ENCODE measurements at regions not wholly inside any gene's neighbourhood (a gene's known extent, or its start where the extent isn't known, plus 50 kb on each side); places are given as distances from the start of the nearest gene placed in this dataset.

DNA sequence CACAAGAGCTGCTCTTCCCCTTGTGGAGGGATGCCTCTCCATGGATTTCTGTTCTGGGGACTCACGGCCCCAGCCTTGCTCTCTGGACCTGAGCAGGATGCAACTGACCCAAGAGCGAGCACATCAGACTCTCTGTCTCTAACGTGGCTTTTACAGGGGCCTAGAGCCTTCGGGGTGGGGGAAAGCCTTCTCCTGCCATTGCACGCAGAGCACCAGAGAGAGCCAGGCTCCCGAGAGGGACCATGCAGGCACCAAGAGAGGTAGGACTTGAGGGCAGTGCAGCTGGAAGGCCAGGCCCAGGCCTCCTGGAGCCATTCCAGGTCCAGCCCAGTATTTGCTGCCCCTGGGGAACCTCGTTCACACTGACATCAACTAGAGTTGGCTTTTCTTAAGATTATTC, 475.6 kb upstream of the MYT1L start:
- ATAC-seq (no peak), DNase-seq (no peak)
- Histone ChIP-seq H3K4me1 (ENCODE audit: low read depth) (no peaks in the 10 kb centered on the region), H3K36me3 (ENCODE audit: low read depth) (no peaks in the 10 kb centered on the region), H3K9me3 (peaks cover 20% of the 10 kb centered on the region), H3K4me3 (no peak overlapping the region)
- intact Hi-C loops (cut with DNase I, micrococcal nuclease), result no loop called here
- TF ChIP-seq CTCF (IDR thresholded peaks at IDR 0.05), result no peak

- no peaks in the 10 kb centered on the region for H3K36me3 ChIP-seq (ENCODE audit: low read depth)
- no peak for ATAC-seq
- TF ChIP-seq CTCF (IDR thresholded peaks at IDR 0.05), result no peak
Observed at GRCh38 chr2:2805263-2805662, 474.2 kb upstream of the MYT1L start.

GRCh38 chr2:2804528-2804927, 473.5 kb upstream of the MYT1L start:
- no peak overlapping the region for H3K4me3 ChIP-seq
- H3K4me1 ChIP-seq (ENCODE audit: low read depth), result no peaks in the 10 kb centered on the region
- no peaks in the 10 kb centered on the region for H3K36me3 ChIP-seq (ENCODE audit: low read depth)
- H3K9me3 ChIP-seq, result peaks cover 20% of the 10 kb centered on the region
- intact Hi-C loops (cut with DNase I, micrococcal nuclease), result no loop called here
- TF ChIP-seq CTCF (IDR thresholded peaks at IDR 0.05), result no peak
- ATAC-seq (no peak), DNase-seq (no peak)

More at GRCh38 chr2:2805263-2805662, 474.2 kb upstream of the MYT1L start:
- peaks cover 20% of the 10 kb centered on the region for H3K9me3 ChIP-seq
- no peaks in the 10 kb centered on the region for H3K4me1 ChIP-seq (ENCODE audit: low read depth)
- DNase-seq, result no peak
- intact Hi-C loops (cut with DNase I, micrococcal nuclease), result no loop called here
- no peak overlapping the region for H3K4me3 ChIP-seq

- H3K4me3 ChIP-seq, result no peak overlapping the region
- intact Hi-C loops (cut with DNase I, micrococcal nuclease), result no loop called here
- H3K36me3 ChIP-seq (ENCODE audit: low read depth), result no peaks in the 10 kb centered on the region
- ATAC-seq (no peak), DNase-seq (no peak)
- H3K4me1 ChIP-seq (ENCODE audit: low read depth), result no peaks in the 10 kb centered on the region
- no peak for TF ChIP-seq CTCF (IDR thresholded peaks at IDR 0.05)
- peaks cover 11% of the 10 kb centered on the region for H3K9me3 ChIP-seq
Observed at GRCh38 chr2:2801458-2801857, 470.4 kb upstream of the MYT1L start.

DNA sequence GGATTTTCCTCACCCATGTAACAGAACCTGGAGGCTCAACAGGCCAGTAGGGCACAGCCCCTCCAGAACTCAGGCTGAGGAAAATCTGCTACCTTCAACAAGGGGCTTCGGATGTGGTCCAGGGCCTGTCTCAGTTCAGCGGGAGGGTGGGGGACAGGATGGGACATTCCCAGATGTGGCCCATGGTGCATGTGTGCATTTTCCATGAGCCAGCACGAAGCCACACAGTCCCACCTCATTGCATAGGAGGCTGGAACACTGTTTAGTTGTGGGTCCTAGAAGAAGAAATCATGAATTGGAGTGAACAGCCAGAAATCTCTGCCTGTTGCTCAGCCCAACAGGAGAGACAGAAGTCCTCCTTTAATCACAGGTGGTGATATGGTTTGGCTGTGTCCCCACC, 469.6 kb upstream of the MYT1L start:
- no peak for DNase-seq
- Histone ChIP-seq H3K4me3 (no peak overlapping the region), H3K36me3 (ENCODE audit: low read depth) (no peaks in the 10 kb centered on the region), H3K4me1 (ENCODE audit: low read depth) (no peaks in the 10 kb centered on the region), H3K9me3 (peaks cover 10% of the 10 kb centered on the region)
- no peak for TF ChIP-seq CTCF (IDR thresholded peaks at IDR 0.05)
- no peak for ATAC-seq
- intact Hi-C loops (cut with DNase I, micrococcal nuclease), result no loop called here

DNA sequence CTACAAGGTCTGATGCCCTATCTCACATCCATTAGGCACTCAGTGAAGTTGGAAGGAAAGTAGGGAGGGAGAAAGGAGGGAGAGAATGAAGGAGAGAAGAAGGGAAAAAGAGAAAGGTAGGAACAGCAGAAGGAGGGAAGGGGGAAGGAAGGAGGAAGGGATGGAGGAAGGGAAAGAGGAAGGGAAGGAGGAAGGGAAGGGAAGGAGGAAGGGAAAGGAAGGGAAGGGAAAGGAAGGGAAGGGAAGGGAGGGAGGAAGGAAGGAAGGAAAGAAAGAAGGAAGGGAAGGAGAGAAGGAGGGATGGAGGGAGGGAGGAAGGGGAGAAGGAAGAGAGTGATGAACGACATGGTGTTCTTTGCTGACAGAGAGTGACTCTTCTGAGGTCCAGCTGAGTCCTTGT, 468.9 kb upstream of the MYT1L start:
- no peak for TF ChIP-seq CTCF (IDR thresholded peaks at IDR 0.05)
- H3K36me3 ChIP-seq (ENCODE audit: low read depth), result no peaks in the 10 kb centered on the region
- H3K4me1 ChIP-seq (ENCODE audit: low read depth), result no peaks in the 10 kb centered on the region
- H3K9me3 ChIP-seq, result peaks cover 10% of the 10 kb centered on the region
- no peak overlapping the region for H3K4me3 ChIP-seq
- ATAC-seq (no peak), DNase-seq (no peak)
- intact Hi-C loops (cut with DNase I, micrococcal nuclease), result no loop called here

All from mucosa of descending colon (tissue), 3 donors.